HG03097 (cell line): ENCODE measurements at regions not wholly inside any gene's neighbourhood (a gene's known extent, or its start where the extent isn't known, plus 50 kb on each side); places are given as distances from the start of the nearest gene placed in this dataset.
"Not testable (repeated sequence)": the region's sequence is repeated elsewhere in the genome, so short reads cannot be mapped to it uniquely, and the experiment has no call there.

Experiments
- ATAC-seq: cut with Tn5 transposase; IDR thresholded peaks from one replicate; pipeline ENCODE4 v1.9.1; 2021; ENCODE audit not compliant: unreplicated experiment, low FRiP score

DNA sequence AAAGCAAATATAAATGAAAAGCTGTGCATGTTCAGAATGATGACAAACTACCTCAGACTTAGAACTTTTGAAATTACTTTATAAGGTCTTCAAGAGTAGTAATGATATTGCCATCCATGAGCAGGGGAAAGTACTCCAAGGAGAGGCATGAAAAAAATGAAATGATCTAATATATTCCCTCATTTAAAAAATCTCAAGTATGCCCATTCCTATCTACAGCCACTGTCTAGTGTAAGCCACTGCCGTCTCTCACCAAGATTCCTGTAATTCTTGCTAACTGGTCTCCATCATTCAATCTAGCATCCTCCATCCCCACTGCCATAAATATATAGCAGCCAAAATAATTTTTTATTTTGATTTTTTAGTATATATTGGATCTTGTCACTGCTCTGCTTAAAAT lies 258.8 kb downstream of the PLOD2 start:
- no peak for ATAC-seq

DNA sequence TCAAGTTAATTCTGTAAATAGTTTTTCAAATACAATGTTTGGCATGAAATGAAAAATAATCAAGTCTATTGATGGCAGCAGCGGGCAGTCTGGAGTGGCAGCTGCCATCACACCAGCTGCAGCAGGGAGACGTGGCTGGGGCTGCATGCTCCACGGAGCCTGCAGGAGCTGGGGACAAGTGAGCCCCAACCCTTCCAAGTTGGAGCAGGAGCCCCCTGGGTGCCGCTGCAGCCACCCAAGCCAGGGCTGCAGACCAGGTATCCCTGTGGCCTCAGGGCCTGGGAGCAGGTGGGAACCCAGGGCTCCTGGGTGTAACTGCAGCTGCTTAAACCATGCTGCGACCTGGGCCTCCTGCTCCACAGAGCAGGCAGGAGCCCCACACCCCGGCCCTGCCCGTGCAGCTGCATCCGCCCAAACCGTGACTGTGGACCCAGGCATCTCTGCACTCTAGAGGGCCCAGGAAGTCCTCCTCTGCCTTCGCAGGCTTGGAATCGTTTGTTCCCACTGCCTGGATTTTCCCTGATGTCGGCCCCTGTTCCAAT lies 257.4 kb downstream of the PLOD2 start:
- ATAC-seq = no peak

- ATAC-seq = no peak
Observed at GRCh38 chr3:145904138-145904537, 256.8 kb downstream of the PLOD2 start.

DNA sequence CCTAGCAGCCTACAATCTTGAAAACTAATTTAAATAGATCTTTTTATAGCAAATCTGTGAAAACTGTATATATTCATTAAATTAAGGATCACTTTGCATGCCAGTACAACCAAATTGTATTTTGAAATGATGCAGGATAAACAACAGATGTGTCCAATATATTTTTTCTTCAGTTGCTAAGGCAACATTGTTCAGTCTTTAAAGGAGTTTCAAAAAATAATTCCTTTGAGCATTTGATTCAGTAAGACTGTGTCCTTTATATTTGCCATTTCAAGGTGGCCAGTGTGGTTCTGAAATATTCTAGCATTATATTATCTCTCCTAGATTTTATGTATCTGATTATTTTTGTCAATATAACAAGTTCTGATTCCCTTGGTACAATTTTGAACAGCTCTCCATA lies 254.7 kb downstream of the PLOD2 start:
- no peak for ATAC-seq

GRCh38 chr3:145906755-145907154 lies 254.2 kb downstream of the PLOD2 start:
- ATAC-seq = no peak

DNA sequence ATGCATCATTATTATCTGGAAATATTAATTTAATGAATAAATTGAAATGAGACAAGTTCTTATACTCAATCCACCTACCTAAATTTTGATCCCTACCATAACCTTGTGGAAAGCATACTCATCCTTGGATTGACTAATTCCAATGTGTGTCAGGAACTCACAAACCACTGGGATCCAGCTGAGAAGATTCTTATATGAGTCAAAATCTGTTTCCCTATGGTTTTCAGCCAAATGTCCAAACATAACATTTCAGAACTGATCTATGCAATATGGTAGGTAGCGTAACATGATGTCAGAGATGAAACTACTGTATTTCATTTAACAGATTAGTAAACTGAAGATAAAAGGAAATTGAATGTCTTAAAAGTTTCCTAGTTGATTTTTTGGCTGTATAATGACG lies 250.0 kb downstream of the PLOD2 start:
- no peak for ATAC-seq

GRCh38 chr3:145915787-145916186 lies 245.2 kb downstream of the PLOD2 start:
- no peak for ATAC-seq

- ATAC-seq = not testable (repeated sequence)
Observed at GRCh38 chr3:145927736-145928135, 233.2 kb downstream of the PLOD2 start.

- ATAC-seq = no peak
Observed at GRCh38 chr3:145936971-145937370, 224.0 kb downstream of the PLOD2 start.

- ATAC-seq = no peak
Observed at GRCh38 chr3:145939431-145939830, 221.6 kb downstream of the PLOD2 start.

- ATAC-seq = no peak
Observed at GRCh38 chr3:145942052-145942451, 218.9 kb downstream of the PLOD2 start.

DNA sequence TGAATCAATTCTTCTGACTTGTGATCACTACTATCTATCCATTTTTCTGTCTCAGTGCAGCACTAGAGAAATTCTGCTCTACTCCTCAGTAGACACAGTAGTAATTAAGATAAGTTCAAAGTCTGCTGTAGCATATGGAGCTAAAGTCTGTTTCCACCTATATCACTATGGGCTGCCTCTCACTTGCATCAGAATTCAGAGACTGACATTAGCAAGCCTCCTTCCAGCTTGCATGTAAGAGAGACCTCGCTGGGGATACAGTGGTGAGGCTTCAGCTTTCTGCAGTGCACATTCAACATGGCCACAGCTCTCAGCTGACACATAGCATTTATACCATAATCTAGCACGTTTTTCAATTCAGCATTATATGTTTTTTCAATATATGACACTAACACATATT lies 217.0 kb downstream of the PLOD2 start:
- ATAC-seq = no peak

GRCh38 chr3:145951441-145951840 lies 209.5 kb downstream of the PLOD2 start:
- ATAC-seq = no peak

DNA sequence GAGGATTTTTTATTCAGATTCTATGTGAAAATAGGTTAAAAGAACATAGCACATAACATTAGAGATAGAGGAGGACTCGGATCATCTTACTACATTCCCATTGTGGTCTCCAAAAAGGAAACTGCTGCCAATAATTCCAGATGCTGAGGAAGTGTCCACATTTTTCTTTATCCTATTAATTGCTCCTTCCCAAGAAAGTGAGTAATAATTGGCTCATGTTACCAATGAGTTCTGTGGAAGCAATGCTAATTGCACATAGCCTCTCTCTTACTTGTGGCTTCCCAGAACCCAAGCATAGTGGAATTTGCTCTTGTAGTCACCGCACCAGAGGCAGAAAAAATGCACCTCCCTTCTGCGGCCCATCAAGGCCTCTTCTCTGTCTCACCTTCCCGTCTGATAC lies 208.4 kb downstream of the PLOD2 start:
- no peak for ATAC-seq

GRCh38 chr3:145953316-145953715 lies 207.7 kb downstream of the PLOD2 start:
- no peak for ATAC-seq

GRCh38 chr3:145959457-145960088 lies 201.4 kb downstream of the PLOD2 start:
- ATAC-seq = no peak

GRCh38 chr3:145963111-145963510 lies 197.9 kb downstream of the PLOD2 start:
- ATAC-seq = no peak

GRCh38 chr3:145967043-145967442 lies 193.9 kb downstream of the PLOD2 start:
- ATAC-seq = no peak

DNA sequence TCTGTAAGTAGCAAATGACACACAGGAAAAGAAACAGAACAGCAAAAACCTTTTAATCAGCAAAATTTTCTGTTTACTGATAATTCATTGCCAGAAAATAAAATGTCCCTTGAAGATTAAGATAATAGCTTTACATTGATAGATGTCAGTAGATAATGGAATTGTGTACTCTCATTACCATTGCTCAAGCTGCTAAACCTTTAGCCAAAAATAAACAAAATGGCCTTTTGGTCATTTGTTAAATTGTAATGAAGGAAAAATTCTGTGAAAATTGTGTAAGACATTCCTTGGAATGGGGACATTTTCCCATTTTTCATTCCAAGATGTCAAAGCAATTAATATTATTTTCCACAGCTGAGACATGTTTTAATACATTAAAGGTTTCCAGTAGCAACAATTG lies 189.8 kb downstream of the PLOD2 start:
- ATAC-seq = no peak

GRCh38 chr3:145972851-145973250 lies 188.1 kb downstream of the PLOD2 start:
- ATAC-seq = no peak

GRCh38 chr3:145981056-145981455 lies 179.9 kb downstream of the PLOD2 start:
- ATAC-seq = no peak

DNA sequence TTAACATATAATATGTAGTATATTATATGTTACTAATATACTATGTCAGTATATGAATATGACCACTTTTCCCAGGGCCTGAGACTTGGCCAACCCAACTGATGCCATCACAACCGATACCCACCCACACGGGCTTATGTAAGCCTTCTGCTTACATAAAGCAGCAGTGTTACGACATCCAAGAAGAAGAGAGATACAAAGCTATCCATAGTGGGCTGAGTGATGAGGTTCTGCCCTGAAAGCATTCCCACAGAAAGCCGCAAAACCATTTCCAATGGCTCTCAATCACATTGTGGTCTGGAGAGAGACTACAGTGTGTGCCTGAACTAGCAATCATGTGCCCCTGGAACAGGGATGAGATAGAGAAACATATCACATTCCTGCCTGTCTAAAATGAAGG lies 177.9 kb downstream of the PLOD2 start:
- ATAC-seq = no peak
